GM23248 (cell line): ENCODE measurements at regions not wholly inside any gene's neighbourhood (a gene's known extent, or its start where the extent isn't known, plus 50 kb on each side); places are given as distances from the start of the nearest gene placed in this dataset.

Experiments
- DNase-seq: peaks from one replicate; pipeline ENCODE4 v3.0.0-alpha.2; 2015
- H2AFZ ChIP-seq: fragments of 200-600 bp; sonication (generic); 2 replicates; pipeline ENCODE4 v1.6.1; 2016; ENCODE audit warnings: antibody characterized with exemption
- H3F3A ChIP-seq: fragments of 200-600 bp; sonication (generic); 2 replicates; pipeline ENCODE4 v1.6.1; 2016; ENCODE audit warnings: mild to moderate bottlenecking, antibody characterized with exemption, mixed run types; ENCODE audit not compliant: insufficient read depth
- H3K27ac ChIP-seq: fragments of 200-600 bp; sonication (generic); 2 replicates; pipeline ENCODE4 v1.5.1; 2016; ENCODE audit warnings: mild to moderate bottlenecking
- H3K27me3 ChIP-seq: fragments of 200-600 bp; sonication (generic); replicated peaks from 2 replicates; pipeline ENCODE4 v1.6.1; 2016; ENCODE audit warnings: mild to moderate bottlenecking; ENCODE audit not compliant: insufficient read depth
- H3K36me3 ChIP-seq: fragments of 200-600 bp; sonication (generic); 2 replicates; pipeline ENCODE4 v1.6.1; 2016; ENCODE audit warnings: low read depth, mild to moderate bottlenecking
- H3K4me1 ChIP-seq: fragments of 200-600 bp; sonication (generic); 2 replicates; pipeline ENCODE4 v1.6.1; 2016; ENCODE audit warnings: mild to moderate bottlenecking; ENCODE audit not compliant: insufficient read depth
- H3K4me2 ChIP-seq: fragments of 200-600 bp; sonication (generic); one replicate; pipeline ENCODE4 v1.6.1; 2016; ENCODE audit warnings: mild to moderate bottlenecking; ENCODE audit not compliant: unreplicated experiment
- H3K4me3 ChIP-seq: fragments of 200-600 bp; sonication (generic); 2 replicates; pipeline ENCODE4 v1.5.1; 2016; ENCODE audit warnings: mild to moderate bottlenecking
- H3K79me2 ChIP-seq: fragments of 200-600 bp; sonication (generic); 2 replicates; pipeline ENCODE4 v1.6.1; 2016; ENCODE audit warnings: mild to moderate bottlenecking; ENCODE audit not compliant: insufficient read depth
- H3K9ac ChIP-seq: fragments of 200-600 bp; sonication (generic); 2 replicates; pipeline ENCODE4 v1.6.1; 2016; ENCODE audit warnings: mild to moderate bottlenecking
- H3K9me2 ChIP-seq: fragments of 200-600 bp; sonication (generic); 2 replicates; pipeline ENCODE4 v1.6.1; 2016; ENCODE audit warnings: mixed run types, mild to moderate bottlenecking, moderate library complexity; ENCODE audit not compliant: insufficient read depth
- H3K9me3 ChIP-seq: fragments of 200-600 bp; sonication (generic); one replicate; pipeline ENCODE4 v1.6.1; 2017; ENCODE audit warnings: low read depth
- H4K20me1 ChIP-seq: fragments of 200-600 bp; sonication (generic); 2 replicates; pipeline ENCODE4 v1.6.0; 2016; ENCODE audit not compliant: insufficient read depth
- EZH2 ChIP-seq: fragments of 200-600 bp; sonication (generic); IDR thresholded peaks from 2 replicates; pipeline ENCODE4 v1.6.1; 2018; ENCODE audit warnings: antibody characterized with exemption, mild to moderate bottlenecking; ENCODE audit not compliant: insufficient read depth, poor library complexity, severe bottlenecking
- EZH2phosphoT487 ChIP-seq: fragments of 200-600 bp; sonication (generic); IDR thresholded peaks from 2 replicates; pipeline ENCODE4 v1.6.1; 2018; ENCODE audit warnings: antibody characterized with exemption, moderate library complexity, mild to moderate bottlenecking, low read depth; ENCODE audit not compliant: insufficient read depth
- WGBS, 2 experiments: methylation state at CpG; one replicate each; pipeline ENCODE4 v1.1.6; 2015 to 2017; ENCODE audit warnings: low lambda C conversion rate in 2 of 2, low coverage in 1 of 2; ENCODE audit errors: missing lambda C conversion rate in 2 of 2; 5-methylcytosine and 5-hydroxymethylcytosine counted together
- in situ Hi-C: fragments of 300-500 bp; cut with MboI; formaldehyde crosslinking; loops from 2 replicates; pipeline ENCODE4 v1.15.0; 2020

DNA sequence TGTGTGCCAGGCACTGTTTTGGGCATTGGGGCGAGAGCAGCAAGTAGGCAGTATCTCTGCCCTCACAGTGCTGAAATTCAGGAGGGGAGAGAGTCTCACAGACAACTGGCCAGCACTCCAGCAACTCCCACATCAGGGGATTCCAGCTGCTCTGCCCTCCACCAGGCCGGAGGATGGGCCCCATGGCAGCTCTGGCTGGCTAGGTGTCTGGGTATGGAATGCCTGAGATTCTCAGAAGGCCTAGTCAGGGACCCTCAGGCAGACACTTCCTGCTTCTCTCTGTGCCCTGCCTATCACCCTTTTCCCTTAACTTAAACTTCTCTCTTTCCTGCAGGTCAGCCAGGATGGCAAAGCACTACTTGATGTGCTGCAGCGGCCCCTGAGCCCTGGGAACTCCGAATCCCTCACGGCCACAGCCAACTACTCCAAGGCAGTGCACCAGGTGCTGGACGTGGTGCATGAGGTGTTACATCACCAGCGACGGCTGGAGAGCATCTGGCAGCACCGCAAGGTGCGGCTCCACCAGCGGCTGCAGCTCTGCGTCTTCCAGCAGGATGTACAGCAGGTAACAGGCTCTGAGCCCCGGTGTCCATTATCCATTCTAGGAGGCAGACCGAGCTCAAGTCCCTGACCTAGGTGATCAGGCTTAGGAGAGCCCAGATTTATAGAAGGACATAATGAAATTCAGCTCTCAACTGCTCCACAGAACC lies 342.2 kb upstream of the ROPN1 start:
- no peak overlapping the region for H3K27ac ChIP-seq
- no peak overlapping the region for H3K4me3 ChIP-seq
- no peaks in the 10 kb centered on the region for H3K36me3 ChIP-seq
- no peak overlapping the region for H3K4me2 ChIP-seq
- no peak overlapping the region for H3K9ac ChIP-seq
- DNase-seq = no peak
- H3K9me2 ChIP-seq = no peaks in the 10 kb centered on the region
- no peaks in the 10 kb centered on the region for H3K4me1 ChIP-seq
- 57 to 66% methylated on average over 13 to 14 of the region's 14 CpGs for WGBS, 2 experiments
- no peaks in the 10 kb centered on the region for H4K20me1 ChIP-seq
- TF ChIP-seq EZH2phosphoT487 (no peak), EZH2 (no peak)
- in situ Hi-C loops = loop anchor here (25.0 kb wide), 1 partner anchor 578 kb away; no protein-coding TSS in a partner anchor
- no peaks in the 10 kb centered on the region for H3K9me3 ChIP-seq
- H3F3A ChIP-seq = no peaks in the 10 kb centered on the region
- H3K27me3 ChIP-seq = peaks cover 4% of the 10 kb centered on the region; the same call in 1 of the 2 replicates
- H2AFZ ChIP-seq = no peak overlapping the region
- no peaks in the 10 kb centered on the region for H3K79me2 ChIP-seq

GRCh38 chr3:124336067-124336656 lies 344.2 kb upstream of the ROPN1 start:
- H3K9ac ChIP-seq = no peak overlapping the region
- no peak overlapping the region for H3K27ac ChIP-seq
- no peaks in the 10 kb centered on the region for H3K9me2 ChIP-seq
- in situ Hi-C loops = loop anchor here (25.0 kb wide), 1 partner anchor 576 kb away; no protein-coding TSS in a partner anchor
- no peaks in the 10 kb centered on the region for H3K9me3 ChIP-seq
- no peak overlapping the region for H3K4me2 ChIP-seq
- H3K27me3 ChIP-seq = peaks cover 4% of the 10 kb centered on the region; the same call in 1 of the 2 replicates
- no peaks in the 10 kb centered on the region for H3K36me3 ChIP-seq
- WGBS, 2 experiments = 51 to 53% methylated on average over 4 of the region's 4 CpGs
- H4K20me1 ChIP-seq = no peaks in the 10 kb centered on the region
- H3K4me1 ChIP-seq = no peaks in the 10 kb centered on the region
- no peak for TF ChIP-seq EZH2phosphoT487
- no peak for TF ChIP-seq EZH2
- no peak overlapping the region for H3K4me3 ChIP-seq
- H2AFZ ChIP-seq = no peak overlapping the region
- no peaks in the 10 kb centered on the region for H3F3A ChIP-seq
- no peaks in the 10 kb centered on the region for H3K79me2 ChIP-seq
- no peak for DNase-seq

DNA sequence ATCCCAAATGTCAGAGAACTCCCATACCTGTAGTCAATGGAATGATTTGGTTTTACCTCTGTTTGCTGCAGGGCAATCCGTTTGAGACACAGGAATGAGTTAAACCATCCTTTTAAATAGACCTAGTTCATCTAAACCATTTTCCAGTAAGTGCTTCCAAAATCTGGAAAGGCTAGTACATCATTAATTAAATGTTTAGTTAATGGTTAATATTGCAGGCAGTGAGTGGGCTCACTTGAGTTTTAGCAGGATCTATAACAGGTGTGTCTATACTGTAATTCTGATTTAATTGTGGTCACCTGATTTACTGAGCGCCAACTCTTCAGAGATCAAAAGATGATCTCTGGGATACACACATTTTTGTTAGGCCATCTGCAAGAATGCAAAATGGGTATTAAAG lies 353.9 kb upstream of the ROPN1 start:
- Histone ChIP-seq H3K9me3 (no peaks in the 10 kb centered on the region), H3K4me1 (no peaks in the 10 kb centered on the region), H2AFZ (no peak overlapping the region), H3K36me3 (no peaks in the 10 kb centered on the region), H3K4me2 (no peak overlapping the region), H3K27ac (no peak overlapping the region), H4K20me1 (no peaks in the 10 kb centered on the region), H3K27me3 (no peaks in the 10 kb centered on the region), H3F3A (no peaks in the 10 kb centered on the region), H3K9ac (no peak overlapping the region), H3K9me2 (no peaks in the 10 kb centered on the region), H3K79me2 (no peaks in the 10 kb centered on the region), H3K4me3 (no peak overlapping the region)
- DNase-seq = no peak
- no peak for TF ChIP-seq EZH2phosphoT487
- 56 to 67% methylated on average over 2 of the region's 2 CpGs for WGBS, 2 experiments
- in situ Hi-C loops = loop anchor here (10.0 to 25.0 kb wide), 2 partner anchors 189 to 566 kb away; no protein-coding TSS in a partner anchor

- Histone ChIP-seq H3K27me3 (no peaks in the 10 kb centered on the region), H3K4me1 (no peaks in the 10 kb centered on the region), H3K9me2 (no peaks in the 10 kb centered on the region), H3K4me3 (no peak overlapping the region), H3F3A (no peaks in the 10 kb centered on the region), H3K4me2 (no peak overlapping the region), H3K9me3 (no peaks in the 10 kb centered on the region), H2AFZ (no peak overlapping the region), H3K9ac (no peak overlapping the region), H4K20me1 (no peaks in the 10 kb centered on the region), H3K79me2 (no peaks in the 10 kb centered on the region), H3K27ac (no peak overlapping the region), H3K36me3 (no peaks in the 10 kb centered on the region)
- WGBS, 2 experiments = 82 to 87% methylated on average over 4 of the region's 4 CpGs
- DNase-seq = no peak
- in situ Hi-C loops = loop anchor here (10.0 to 25.0 kb wide), 2 partner anchors 188 to 566 kb away; no protein-coding TSS in a partner anchor
- TF ChIP-seq EZH2phosphoT487 (no peak), EZH2 (no peak)
These were observed 354.6 kb upstream of the ROPN1 start for GRCh38 chr3:124346487-124346886.
